Retina (tissue), 1 donor: ENCODE measurements at regions not wholly inside any gene's neighbourhood (a gene's known extent, or its start where the extent isn't known, plus 50 kb on each side); places are given as distances from the start of the nearest gene placed in this dataset.

ENCODE experiments used
- DNase-seq: peaks from one replicate; pipeline ENCODE4 v3.0.0-alpha.2; 2016

DNA sequence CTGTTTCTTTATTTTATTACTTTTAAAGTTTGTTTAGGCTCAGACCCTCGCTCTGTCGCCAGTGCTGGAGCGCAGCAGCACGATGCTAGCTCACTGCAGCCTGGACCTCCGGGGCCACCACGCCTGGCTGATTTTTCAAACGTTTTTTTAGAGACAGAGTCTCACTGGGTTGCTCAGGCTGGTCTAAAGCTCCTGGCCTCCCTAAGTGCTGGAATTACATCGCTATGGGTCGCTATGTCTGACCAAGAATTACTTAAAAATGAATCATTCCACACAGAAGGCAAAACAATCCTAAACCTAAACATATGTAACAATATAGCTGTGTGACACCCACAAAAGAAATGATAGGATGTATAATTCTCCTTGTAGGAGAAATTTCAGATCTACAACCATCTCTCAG lies 86.9 kb upstream of the SIMC1 start:
- DNase-seq: no peak

DNA sequence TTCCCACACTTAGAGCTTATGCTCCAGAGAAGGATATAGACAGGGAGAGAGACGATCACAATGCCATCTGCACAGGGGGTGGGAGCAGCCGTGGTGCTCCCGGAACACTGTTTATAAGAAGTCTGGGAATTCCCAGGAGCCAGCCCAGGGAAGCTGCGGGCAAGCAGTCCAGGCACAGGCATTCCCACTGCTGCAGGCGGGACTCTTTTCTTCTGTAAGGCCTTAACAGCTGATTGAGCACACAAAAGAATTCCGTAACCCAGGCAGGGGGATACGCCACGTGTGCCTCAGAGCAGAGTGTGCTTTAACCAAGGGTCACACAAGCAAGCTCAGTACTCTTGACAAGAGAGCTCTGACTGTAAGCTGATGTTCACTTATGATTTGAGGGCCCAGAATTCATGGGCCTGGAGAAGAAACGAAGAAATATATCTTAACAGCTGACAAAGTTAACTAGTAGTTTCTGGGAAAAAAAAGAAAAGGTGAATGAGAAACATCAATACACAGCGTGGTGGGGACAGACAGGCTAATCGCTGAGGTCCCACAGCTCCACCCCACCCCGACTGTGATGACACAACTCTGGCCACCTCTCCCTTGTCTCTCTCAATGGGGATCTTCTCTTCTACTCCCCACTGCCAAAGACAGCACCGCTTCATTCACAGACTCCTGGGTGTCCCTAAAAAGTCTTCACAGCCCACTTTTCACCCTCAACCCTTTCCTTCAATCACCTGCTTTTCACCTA lies 85.9 kb upstream of the SIMC1 start:
- DNase-seq: peak; percentile 69

DNA sequence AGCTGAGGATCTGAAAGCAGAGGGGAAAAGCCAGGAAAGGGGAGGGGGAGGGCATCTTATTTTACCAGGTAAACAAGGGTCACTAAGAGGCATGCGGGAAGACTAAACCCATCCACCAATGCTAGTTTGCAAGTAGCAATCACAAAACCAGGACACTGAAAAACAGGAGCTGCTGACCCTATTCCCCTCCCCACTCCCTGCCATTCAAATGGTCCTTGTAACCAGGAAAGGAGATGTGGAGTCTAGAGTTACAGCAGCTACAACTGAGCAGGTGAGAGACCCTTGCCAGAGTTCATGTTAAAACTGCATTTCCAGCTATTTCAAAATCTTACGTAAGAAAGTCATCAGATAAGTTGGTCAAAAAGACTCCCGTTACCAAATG lies 85.3 kb upstream of the SIMC1 start:
- no peak for DNase-seq

DNA sequence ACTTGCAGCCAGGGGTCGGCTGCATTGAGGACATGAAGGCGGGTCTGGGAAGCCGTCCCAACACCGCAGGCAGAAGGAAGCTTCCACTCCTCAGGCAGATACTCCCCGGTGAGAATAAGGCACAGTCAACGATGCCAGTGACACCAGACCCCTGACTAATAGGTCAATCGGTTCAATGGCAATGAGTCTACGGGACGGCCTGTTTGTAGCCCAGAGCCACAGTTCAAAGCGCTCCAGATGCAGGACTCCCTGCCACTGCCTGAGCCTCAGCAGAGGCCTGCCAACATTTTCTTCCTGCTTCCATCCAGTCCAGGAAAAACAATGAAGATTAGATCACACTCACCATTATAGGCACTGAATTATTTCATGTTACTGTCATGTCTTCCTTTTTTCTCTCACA lies 84.5 kb upstream of the SIMC1 start:
- peak; percentile 18 for DNase-seq

DNA sequence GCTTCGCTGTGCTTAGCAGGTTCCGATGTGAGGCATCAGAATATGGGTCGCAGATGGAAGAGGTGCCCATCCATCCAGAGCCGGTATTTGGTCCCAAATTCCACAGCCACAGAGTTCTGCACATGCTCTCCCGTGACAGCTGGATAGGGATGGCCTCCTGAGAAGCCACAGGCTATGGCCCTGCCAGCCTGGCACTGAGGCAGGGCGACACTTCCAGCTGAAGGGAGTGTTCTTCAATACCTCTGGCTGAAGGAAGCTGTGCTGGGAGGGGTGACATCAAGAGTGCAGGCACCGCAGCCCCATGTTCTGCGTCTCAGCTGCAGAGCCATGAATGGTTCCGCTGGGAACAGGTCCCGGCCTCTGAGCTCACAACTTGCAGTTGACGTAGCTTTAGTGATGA lies 83.4 kb upstream of the SIMC1 start:
- DNase-seq: no peak

DNA sequence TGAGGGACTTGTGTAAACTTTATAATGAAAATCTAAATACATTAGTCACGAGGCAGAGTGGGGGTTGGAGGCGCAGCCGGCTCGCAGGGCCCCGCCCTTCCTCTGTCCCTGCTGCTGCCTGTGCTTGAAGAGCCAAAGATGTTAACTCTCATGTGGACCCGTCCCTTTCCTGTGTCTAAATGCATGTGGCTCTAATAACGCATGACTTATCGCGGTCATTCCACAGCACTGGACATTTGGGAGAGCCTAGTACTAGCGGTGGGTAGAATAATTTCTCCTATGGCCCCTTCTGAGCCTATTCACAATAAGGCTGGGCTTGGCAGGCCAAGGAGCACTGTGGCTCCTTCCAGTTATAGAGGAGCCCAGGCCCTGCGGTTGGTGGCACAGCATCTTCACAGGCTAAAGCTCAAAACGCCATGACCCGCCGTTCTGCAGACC lies 82.3 kb upstream of the SIMC1 start:
- DNase-seq: no peak

DNA sequence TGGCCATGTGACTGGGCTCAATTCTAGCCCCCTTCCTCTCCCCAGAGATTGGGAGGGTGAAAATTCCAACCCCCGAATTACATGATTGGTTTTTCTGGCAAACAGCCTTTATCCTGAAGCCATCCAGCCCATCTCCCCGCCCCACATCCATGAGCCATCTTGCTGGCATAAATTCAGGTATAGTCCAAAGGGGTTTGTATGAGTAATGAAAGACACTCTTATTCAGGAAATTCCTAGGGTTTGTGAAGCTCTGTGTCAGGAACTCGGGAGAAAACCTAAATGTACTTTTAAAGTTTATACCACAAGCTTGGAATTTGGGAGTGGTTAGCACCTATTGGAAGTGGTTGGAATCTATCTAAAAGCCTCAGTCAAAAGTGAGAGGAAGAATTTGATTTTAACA lies 80.6 kb upstream of the SIMC1 start:
- DNase-seq: no peak

DNA sequence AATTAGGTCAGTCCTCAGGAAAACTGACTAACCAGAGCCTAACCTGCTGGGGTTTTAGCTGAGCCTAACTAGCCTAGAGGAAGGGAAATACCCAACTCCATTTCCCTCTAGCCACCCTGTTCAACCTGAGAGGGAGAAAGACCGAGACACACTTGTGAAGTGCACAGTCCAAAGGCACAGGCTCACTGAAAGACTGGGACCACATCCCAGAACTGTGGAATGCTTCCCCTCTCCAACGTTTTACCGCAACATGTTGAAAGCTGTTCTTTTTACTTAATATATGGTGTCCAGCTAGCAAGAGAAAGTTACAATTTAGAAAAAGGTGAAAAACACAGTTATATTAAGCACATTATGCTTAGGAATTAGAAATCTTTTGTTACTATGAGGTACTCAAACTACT lies 76.8 kb upstream of the SIMC1 start:
- DNase-seq: no peak

DNA sequence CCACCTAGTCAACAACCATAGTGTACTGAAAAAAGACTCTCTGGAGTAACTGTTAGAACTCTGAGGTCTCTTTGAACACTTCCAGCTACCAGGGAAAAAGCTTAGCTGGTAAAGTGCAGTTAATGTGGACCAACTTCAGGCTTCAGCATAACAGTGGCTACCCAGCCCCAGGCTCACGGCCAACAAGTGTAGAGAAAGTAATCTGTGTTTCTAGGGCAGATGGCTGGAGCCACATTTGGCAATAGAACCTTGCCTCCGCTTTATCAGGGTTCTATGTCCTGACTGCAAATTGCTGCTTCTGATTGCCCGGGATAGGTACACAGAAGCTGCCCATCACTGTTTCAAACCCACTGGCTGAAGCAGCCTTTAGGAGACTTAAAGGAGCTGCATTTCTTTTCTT lies 76.0 kb upstream of the SIMC1 start:
- DNase-seq: no peak

DNA sequence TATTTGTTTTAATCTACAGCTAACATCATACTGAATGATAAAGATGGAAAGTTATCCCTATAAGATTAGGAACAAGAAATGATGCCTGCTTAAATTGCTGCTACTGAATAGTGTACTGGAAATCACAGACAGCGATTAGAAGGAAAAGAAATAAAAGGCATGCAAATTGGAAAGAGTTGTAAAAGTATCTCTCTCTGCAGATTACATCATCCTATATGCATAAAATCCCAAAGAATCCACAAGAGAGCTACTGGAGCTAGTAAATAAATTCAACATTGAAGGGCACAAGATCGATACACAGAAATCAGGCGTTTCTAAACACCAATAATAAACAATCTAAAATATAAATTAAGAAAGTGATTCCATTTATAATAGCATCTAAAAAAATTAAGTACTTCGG lies 75.3 kb upstream of the SIMC1 start:
- no peak for DNase-seq

DNA sequence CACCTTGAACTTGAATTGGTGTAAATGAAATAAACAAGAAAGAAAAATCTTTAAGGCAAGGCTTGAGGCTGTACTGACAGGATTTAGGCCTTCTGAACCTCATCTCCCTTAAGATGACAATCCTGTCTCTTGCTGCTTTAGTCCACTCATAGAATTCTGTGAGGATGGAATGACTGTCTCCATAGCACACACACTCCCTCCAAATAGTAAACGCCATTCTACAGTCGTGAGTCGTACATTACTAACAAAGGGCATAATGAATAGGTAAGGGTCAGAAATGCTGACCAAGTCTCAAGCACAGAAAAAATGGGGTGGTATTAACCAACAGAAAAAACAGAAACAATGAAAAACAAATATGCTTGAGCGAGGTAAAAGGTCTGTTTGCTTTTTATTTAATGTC lies 71.8 kb upstream of the SIMC1 start:
- DNase-seq: no peak

DNA sequence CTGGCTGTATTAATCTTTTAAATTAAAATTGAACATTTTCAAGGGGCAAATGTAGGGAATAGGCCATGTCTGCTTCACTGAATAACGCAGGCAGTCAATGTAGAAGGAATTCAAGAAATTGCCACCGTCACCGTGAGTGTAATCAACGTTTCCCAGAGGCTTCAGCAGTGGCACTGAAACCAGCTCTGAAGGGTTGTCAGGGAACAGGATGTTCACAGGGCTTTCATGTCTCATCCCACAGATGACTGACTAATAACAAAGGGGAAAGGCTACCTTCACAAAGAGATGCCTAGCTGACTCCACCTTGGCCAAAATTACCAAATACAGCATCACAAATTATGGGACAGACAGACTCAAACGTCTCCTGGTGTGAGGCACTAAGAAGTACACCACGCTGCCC lies 70.4 kb upstream of the SIMC1 start:
- peak; percentile 52 for DNase-seq

DNA sequence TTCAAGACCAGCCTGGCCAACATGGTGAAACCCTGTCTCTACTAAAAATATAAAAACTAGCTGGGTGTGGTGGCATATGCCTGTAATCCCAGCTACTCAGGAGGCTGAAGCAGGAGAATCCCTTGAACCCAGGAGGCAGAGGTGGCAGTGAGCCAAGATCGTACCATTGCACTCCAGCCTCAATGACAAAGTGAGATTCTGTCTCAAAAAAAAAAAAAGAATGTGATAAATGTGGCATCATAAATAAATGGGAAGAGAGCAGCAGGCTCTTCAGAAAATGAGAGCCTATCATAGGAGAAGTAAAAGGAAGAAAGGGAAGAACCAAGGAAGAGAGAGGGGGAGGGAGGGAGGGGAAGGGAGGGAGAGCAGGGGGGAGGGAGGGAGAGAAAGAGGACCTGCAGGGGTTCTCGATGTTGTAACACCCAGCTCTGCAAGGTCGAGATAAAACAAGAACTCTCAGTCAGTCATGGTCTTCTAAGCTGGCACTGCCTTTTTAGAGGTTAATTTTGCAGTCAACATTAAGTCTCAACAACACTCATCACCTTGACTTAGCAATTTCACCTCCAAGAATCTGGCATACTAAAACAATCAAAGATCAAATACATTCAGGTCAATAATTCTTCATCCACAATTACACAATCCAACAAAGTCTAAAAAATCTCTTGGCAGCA lies 68.7 kb upstream of the SIMC1 start:
- no peak for DNase-seq

DNA sequence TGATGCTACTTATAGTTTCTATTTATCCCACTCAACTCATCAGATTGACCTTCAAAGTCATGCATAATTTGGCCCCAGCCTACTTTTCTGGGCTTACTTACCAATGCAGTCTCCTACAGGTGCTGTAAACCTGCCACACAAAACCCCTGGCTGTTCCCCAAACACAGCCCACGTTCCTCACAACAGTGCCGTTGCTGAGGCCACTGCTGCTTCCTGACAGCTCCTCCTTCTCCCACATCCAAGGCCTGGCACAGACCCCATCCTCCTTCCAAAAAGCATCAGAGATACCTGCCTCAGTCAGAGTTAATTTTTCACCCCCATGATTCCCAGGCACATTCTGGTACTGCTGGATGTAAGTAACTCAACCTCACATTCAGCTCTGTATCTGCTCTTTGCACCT lies 68.1 kb upstream of the SIMC1 start:
- DNase-seq: no peak

DNA sequence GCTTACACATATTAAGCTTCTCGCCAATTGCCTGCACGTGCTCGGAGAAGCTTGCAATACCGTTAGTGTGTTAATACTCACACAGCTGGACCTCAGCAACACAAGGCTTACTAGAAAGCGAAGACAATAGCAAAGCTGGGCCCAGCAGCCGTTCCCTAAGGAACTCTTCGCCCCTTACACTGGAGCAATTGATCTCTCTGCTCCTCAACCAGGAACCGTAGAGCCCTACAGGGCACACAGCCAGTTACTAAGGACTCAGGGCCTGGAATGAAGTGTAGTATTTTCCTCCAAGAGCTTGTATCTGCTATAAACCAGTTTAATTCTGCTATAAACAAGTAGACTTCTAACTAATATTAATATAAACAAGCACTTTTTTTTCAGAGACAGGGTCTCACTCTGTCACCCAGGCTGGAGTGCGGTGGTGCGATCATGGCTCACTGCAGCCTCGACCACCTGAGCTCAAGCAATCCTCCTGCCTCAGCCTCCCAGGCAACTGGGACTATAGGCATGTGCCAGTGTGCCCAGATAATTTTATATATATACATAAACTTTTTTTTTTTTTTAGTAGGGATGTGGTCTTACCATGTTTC lies 67.0 kb upstream of the SIMC1 start:
- DNase-seq: no peak

DNA sequence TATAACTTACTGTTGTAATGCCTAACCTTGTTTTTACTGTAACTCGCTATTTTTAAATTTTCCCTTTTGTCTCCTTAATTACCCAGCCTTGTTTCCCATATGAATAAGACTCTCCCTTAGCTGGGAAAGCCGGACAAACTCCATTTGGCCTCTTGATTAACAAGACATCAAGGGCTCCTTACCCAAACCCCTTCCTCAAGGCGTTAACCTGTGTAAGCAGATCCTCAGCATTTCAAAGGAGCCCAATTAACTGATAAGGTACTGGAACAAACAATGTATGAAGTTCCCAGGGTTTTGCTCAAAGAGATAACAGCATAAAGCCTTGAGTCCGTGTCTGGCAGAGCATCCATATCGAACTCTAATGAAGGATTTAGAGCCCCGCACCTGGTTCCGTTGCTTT lies 66.0 kb upstream of the SIMC1 start:
- no peak for DNase-seq

DNA sequence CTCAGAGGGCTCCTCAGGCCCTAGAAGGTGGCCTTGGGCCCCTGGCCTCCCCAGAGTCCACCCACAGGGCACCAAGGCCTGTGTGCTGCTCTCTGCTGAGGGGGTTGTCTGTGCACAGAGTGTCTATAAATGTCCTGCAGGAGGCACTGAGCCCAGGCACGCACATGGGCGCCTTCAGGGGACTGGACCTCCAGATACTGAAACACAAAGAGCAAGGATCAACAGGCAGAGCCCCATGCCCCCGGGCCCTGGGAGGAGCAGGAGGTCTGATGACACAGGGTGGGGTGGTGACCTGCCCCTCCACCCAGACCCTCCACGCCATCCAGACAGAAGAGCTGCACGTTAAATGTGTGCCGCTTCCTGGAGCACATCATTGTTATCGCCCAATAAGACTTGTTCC lies 64.6 kb upstream of the SIMC1 start:
- no peak for DNase-seq

DNA sequence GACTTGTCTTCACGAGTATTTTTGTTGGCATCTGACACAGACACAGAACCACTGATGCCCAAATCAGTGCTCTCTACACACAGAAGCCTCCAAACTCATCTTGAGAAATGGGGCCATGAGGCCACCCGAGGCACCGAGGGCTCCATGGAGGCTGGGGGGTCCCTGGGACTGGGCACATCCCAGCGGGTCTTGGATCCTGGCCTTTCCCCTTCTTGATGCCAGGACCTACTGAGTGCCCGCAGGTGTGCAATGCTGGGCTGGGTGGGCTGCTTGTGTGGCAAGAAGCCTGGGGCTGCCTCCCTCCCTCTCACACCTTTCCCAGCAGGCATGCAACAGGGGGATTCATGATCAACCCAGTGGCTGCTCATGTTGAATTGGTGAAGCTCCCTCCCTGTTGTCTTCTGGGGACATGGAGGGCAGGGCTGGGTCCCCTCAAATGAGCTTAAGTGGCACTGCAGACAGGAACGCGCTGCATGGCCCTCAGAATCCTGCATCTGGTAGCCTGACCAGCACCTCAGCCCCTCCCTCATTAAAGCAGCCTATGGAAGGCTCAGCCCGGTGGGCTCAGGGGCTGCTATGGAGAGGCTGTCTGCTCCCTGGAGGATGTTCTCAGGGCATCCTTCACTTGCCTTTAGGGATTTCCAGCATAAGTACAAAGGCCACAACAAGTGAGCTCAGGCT lies 63.7 kb upstream of the SIMC1 start:
- no peak for DNase-seq

DNA sequence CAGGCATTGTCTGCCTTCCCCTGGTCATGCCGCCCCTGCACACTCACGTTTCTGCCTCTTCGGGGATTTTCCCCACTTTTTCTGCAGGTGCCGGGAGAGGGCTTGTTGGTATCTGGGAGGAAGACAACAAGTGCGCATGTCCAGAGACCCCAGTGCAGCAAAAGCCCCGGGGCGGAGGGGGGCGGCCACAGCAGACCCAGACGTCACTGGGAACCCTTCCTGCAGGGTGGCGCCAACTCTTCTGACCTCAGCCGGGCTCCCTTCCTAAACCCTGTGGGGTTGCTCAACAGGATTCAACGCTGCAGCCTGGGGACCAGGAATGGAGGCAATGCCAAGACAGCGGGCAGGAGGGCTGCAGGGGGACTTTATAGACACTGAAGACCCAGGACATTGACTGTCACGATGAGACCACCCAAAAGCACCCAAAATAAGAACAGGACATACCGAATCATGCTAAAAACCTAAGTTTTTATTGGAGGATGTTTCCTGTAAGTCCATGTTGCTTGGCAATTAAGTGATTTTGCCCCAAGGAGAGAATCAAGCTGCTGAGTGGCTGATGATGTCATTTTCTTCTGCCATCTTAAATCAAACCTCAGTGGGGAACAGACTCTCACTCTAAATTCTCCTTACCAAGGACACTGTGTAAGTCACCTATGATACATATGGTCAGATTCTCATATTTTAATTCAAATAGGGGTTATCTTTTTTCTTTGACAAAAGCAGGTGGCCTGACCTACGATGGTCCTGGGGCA lies 62.9 kb upstream of the SIMC1 start:
- DNase-seq: no peak

DNA sequence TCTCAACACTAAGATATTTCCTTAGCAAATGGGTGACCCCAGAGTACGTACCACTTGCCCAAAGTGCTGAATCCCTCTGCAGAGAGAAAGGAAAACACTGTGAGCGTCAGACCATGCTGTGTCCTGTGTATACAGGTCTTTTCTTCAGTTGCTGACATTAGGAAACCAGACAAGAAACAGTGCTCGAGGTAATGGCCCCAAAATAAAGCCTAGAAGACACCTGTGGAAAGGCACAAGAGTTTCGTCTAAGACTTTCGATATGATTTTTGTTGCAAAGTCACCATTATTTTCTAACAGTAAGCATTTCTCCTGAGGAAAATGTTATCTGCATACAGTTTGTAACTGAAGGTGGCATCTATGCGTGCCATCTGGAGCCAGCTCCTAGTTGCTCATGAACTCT lies 62.0 kb upstream of the SIMC1 start:
- DNase-seq: no peak

DNA sequence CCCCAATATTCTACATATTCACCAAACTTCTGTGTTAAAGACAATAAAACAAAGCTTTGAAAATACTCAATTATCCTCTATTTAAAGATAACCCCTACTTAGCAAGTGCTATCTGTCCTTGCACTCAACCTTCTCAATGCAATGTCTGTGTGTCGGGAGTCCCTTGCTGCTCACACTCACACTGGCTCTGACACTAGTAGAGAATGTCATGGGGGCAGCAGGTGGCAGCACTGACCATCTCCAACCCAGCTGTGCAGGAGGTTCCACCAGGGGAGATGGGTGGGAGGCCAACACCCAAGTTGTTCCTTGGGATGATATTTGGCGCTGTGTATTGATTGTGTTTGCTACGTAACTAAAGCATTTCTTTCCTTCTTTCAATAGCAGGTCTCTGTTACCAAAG lies 59.4 kb upstream of the SIMC1 start:
- no peak for DNase-seq

DNA sequence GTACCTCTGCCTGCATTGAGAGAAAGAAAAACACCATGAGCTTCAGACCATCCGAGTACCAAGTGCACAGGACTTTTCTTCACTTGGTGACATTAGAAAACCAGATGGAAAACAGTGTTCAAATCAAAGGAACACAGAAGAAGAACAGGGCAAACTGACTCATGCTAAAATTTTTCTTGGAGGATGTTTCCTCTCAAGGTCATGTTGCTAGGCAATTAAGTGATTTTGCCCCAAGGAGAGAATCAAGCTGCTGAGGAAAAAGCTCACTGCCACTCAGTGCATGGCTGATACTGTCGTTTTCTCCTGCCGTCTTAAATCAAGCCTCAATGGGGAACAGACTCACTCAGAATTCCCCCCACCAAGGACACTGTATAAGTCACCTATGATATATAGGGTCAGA lies 57.9 kb upstream of the SIMC1 start:
- no peak for DNase-seq

DNA sequence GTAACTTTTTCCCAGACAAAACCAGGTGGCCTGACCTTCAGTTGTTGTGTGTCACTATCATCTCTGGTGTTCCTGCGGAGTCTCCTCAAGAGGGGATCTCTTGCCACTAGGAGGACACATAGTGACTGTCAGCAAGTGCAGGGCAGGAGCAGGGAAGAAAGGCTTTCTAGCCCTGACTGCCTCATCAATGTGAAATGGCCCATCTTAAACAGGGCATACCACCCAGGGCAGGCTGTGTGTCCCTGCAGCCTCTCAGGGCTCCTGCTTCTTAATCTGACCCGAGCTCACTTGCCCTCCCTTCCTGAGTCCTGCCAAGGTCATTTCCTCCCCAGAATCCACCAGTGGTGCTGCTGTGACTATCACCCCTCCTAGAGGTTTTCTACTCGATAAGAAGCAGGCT lies 57.4 kb upstream of the SIMC1 start:
- no peak for DNase-seq
